ENCODE measurements at regions not wholly inside any gene's neighbourhood (a gene's known extent, or its start where the extent isn't known, plus 50 kb on each side); places are given as distances from the start of the nearest gene placed in this dataset.
"Not testable (repeated sequence)": the region's sequence is repeated elsewhere in the genome, so short reads cannot be mapped to it uniquely, and the experiment has no call there.

DNA sequence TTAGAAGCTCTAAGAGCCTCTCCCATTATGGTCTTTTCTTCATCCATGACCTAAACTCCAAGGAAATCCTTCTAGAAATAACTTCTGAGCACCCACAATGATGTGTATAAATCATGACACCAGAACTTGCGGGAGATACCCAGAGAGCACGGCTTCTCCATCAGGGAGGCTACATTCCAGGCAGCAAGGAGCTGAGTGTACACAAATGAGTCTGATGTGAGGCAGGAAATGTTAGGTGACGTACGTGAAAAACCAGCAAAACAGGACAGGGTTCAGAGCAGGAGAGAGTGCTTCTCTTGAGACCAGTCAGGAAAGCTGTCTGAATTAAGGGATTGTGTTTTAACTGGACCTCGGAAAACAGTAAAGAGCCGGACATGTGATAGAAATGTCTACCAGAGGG is 58.1 kb upstream of the MRPS9 start:
- TF ChIP-seq EZH2 (IDR thresholded peaks at IDR 0.05; ENCODE audit: insufficient read depth, low read length): not testable (repeated sequence)
- TF ChIP-seq, protein P1, sequence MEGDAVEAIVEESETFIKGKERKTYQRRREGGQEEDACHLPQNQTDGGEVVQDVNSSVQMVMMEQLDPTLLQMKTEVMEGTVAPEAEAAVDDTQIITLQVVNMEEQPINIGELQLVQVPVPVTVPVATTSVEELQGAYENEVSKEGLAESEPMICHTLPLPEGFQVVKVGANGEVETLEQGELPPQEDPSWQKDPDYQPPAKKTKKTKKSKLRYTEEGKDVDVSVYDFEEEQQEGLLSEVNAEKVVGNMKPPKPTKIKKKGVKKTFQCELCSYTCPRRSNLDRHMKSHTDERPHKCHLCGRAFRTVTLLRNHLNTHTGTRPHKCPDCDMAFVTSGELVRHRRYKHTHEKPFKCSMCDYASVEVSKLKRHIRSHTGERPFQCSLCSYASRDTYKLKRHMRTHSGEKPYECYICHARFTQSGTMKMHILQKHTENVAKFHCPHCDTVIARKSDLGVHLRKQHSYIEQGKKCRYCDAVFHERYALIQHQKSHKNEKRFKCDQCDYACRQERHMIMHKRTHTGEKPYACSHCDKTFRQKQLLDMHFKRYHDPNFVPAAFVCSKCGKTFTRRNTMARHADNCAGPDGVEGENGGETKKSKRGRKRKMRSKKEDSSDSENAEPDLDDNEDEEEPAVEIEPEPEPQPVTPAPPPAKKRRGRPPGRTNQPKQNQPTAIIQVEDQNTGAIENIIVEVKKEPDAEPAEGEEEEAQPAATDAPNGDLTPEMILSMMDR (IDR thresholded peaks at IDR 0.05; ENCODE audit: insufficient read depth, low read depth, low read length): not testable (repeated sequence)
